Activated CD4-positive, alpha-beta T cell treated with anti-CD3 and anti-CD28 coated beads for 36 hours (primary cell): ENCODE measurements at regions not wholly inside any gene's neighbourhood (a gene's known extent, or its start where the extent isn't known, plus 50 kb on each side); places are given as distances from the start of the nearest gene placed in this dataset.
"Not testable (repeated sequence)": the region's sequence is repeated elsewhere in the genome, so short reads cannot be mapped to it uniquely, and the experiment has no call there.

ENCODE experiments used
- ATAC-seq: fragments of 200-7000 bp; cut with Tn5 transposase; one replicate; pipeline ENCODE4 v1.10.0; 2021; ENCODE audit warnings: mild to moderate bottlenecking, moderate library complexity
- CTCF ChIA-PET: fragments of 350-600 bp; sonication (Branson Sonifier 250); formaldehyde crosslinking; loops from one replicate; lab custom pipeline; 2021; ENCODE audit warnings: antibody characterized with exemption; lab: Charles Lee
- POLR2A ChIA-PET: fragments of 350-600 bp; sonication (Branson Sonifier 250); formaldehyde crosslinking; loops from one replicate; lab custom pipeline; 2021; ENCODE audit warnings: antibody characterized with exemption, inconsistent platforms; lab: Charles Lee
- DNase-seq: peaks from one replicate; pipeline ENCODE4 v3.0.0-alpha.2; 2020
- H3K27ac Mint-ChIP-seq: one replicate; pipeline ENCODE4 v1.8.0; 2021; ENCODE audit warnings: mixed read lengths
- H3K27me3 Mint-ChIP-seq: one replicate; pipeline ENCODE4 v1.8.0; 2021; ENCODE audit warnings: mixed read lengths
- H3K36me3 Mint-ChIP-seq: one replicate; pipeline ENCODE4 v1.8.0; 2021; ENCODE audit warnings: low read depth, mixed read lengths
- H3K4me1 Mint-ChIP-seq: one replicate; pipeline ENCODE4 v1.8.0; 2021; ENCODE audit warnings: mixed read lengths
- H3K4me3 Mint-ChIP-seq: one replicate; pipeline ENCODE4 v1.8.0; 2021; ENCODE audit warnings: mild to moderate bottlenecking, moderate library complexity, mixed read lengths
- H3K9me3 Mint-ChIP-seq: one replicate; pipeline ENCODE4 v1.8.0; 2021; ENCODE audit warnings: low read depth, mixed read lengths
- intact Hi-C, 2 experiments: fragments of 100-400 bp; cut with DNase I in 1 of 2; cut with micrococcal nuclease in 1 of 2; formaldehyde crosslinking; loops; one replicate each; pipeline versions ENCODE4 v1.14.2 to v1.15.1; 2022 to 2024; cut with DNase I, micrococcal nuclease

- H3K4me1 Mint-ChIP-seq, H3K4me3 Mint-ChIP-seq, H3K27ac Mint-ChIP-seq, POLR2A ChIA-PET, ATAC-seq, DNase-seq, H3K27me3 Mint-ChIP-seq, intact Hi-C loops, CTCF ChIA-PET: not testable (repeated sequence)
- H3K36me3 Mint-ChIP-seq: peaks cover 24% of the 10 kb centered on the region
- peaks cover 23% of the 10 kb centered on the region for H3K9me3 Mint-ChIP-seq
These were observed 126.7 kb downstream of the PJA2 start for GRCh38 chr5:109283086-109283485.

- CTCF ChIA-PET: interaction anchor here (0.6 kb wide), 1 partner anchor 200 kb away, joined by 3 read pairs; no protein-coding TSS in a partner anchor
These were observed 128.6 kb downstream of the PJA2 start for GRCh38 chr5:109281136-109281690.

GRCh38 chr5:109278141-109278540 is 131.6 kb downstream of the PJA2 start:
- no peak for ATAC-seq
- CTCF ChIA-PET: no interaction called here
- Mint-ChIP-seq H3K9me3 (no peaks in the 10 kb centered on the region), H3K27ac (no peak overlapping the region), H3K4me1 (no peaks in the 10 kb centered on the region), H3K4me3 (no peak overlapping the region), H3K27me3 (no peaks in the 10 kb centered on the region), H3K36me3 (peaks cover 2% of the 10 kb centered on the region)
- POLR2A ChIA-PET: no interaction called here
- intact Hi-C loops: no loop called here
- no peak for DNase-seq

More at GRCh38 chr5:109281136-109281690, 128.6 kb downstream of the PJA2 start:
- no peaks in the 10 kb centered on the region for H3K27me3 Mint-ChIP-seq
- H3K9me3 Mint-ChIP-seq: peaks cover 16% of the 10 kb centered on the region
- H3K4me1 Mint-ChIP-seq: no peaks in the 10 kb centered on the region
- no peak overlapping the region for H3K27ac Mint-ChIP-seq
- no peak overlapping the region for H3K4me3 Mint-ChIP-seq
- ATAC-seq: no peak
- POLR2A ChIA-PET: no interaction called here
- no peak for DNase-seq
- intact Hi-C loops: no loop called here
- H3K36me3 Mint-ChIP-seq: peaks cover 19% of the 10 kb centered on the region

- Mint-ChIP-seq H3K27me3 (no peaks in the 10 kb centered on the region), H3K9me3 (peaks cover 4% of the 10 kb centered on the region), H3K36me3 (peaks cover 8% of the 10 kb centered on the region), H3K4me3 (no peak overlapping the region), H3K27ac (no peak overlapping the region), H3K4me1 (no peaks in the 10 kb centered on the region)
- ATAC-seq: no peak
- ChIA-PET CTCF (no interaction called here), POLR2A (no interaction called here)
- DNase-seq: no peak
- intact Hi-C loops: no loop called here
These were observed 133.9 kb downstream of the PJA2 start for GRCh38 chr5:109275919-109276318.

DNA sequence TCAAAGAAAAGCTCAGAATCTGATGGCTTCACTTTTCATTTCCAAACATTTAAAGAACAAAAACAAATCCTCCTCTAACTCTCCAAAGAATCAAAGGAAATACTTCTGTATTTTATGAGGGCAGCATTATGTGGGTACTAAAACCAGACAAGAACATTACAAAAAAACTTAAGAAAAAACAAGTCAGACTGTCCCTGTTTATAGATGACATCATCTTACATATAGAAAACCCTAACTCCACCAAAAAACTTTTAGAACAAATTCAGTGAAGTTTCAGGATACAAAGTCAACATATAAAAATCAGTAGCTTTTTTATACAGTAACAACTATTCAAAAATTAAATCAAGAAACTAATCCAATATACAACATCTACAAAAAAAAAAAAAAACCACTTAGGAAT is 136.2 kb downstream of the PJA2 start:
- ChIA-PET CTCF (no interaction called here), POLR2A (no interaction called here)
- no peaks in the 10 kb centered on the region for H3K27me3 Mint-ChIP-seq
- no peak overlapping the region for H3K4me3 Mint-ChIP-seq
- no peaks in the 10 kb centered on the region for H3K4me1 Mint-ChIP-seq
- H3K36me3 Mint-ChIP-seq: peaks cover 8% of the 10 kb centered on the region
- ATAC-seq (no peak), DNase-seq (no peak)
- H3K9me3 Mint-ChIP-seq: peaks cover 6% of the 10 kb centered on the region
- intact Hi-C loops: no loop called here
- H3K27ac Mint-ChIP-seq: no peak overlapping the region

DNA sequence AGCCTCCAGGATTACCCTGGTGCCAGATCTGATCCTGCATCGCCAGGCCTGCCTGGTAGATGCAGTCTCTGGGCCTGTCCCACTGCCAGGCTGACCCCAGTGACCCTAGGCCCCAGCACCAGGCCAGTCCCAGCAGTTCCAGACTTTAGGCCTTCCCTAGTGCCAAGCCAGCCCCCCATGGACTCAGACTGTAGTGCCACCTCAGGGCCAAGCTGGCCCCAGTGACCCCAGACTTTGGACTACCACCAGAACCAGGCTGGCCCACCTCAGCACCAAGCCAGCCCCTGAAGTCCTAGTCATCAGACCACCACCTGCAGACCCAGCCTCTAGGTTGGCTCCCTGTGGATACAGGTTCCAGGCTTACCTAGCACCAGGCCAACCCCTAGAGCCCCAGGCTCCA is 142.5 kb downstream of the PJA2 start:
- ChIA-PET POLR2A (no interaction called here), CTCF (no interaction called here)
- DNase-seq (no peak), ATAC-seq (no peak)
- Mint-ChIP-seq H3K36me3 (peaks cover 5% of the 10 kb centered on the region), H3K4me1 (no peaks in the 10 kb centered on the region), H3K27me3 (no peaks in the 10 kb centered on the region), H3K9me3 (peaks cover 8% of the 10 kb centered on the region), H3K27ac (no peak overlapping the region), H3K4me3 (no peak overlapping the region)
- intact Hi-C loops: no loop called here

DNA sequence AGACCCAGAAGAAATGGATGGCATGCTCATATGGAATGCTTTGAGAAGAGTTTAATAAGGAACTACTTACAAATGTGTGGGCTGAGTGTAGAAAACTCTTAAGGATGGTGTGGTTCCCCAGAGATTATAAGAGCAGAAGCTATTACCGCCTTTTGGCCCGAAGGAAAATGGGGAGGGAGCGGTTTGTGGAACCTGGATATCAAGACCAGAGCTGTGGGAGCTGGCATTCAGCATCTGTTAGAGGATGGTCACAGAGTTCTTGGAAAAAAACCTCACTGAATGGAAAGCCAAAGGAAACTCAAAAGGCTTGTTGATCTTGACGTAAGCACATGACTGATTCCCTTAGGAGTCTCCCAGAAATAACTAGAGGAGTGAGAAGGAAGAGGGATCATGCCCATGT is 151.0 kb downstream of the PJA2 start:
- peaks cover 1% of the 10 kb centered on the region for H3K36me3 Mint-ChIP-seq
- no peaks in the 10 kb centered on the region for H3K27me3 Mint-ChIP-seq
- DNase-seq (no peak), ATAC-seq (no peak)
- H3K27ac Mint-ChIP-seq: no peak overlapping the region
- H3K4me1 Mint-ChIP-seq: no peaks in the 10 kb centered on the region
- H3K4me3 Mint-ChIP-seq: no peak overlapping the region
- peaks cover 3% of the 10 kb centered on the region for H3K9me3 Mint-ChIP-seq
- intact Hi-C loops: no loop called here
- POLR2A ChIA-PET: no interaction called here
- CTCF ChIA-PET: no interaction called here

DNA sequence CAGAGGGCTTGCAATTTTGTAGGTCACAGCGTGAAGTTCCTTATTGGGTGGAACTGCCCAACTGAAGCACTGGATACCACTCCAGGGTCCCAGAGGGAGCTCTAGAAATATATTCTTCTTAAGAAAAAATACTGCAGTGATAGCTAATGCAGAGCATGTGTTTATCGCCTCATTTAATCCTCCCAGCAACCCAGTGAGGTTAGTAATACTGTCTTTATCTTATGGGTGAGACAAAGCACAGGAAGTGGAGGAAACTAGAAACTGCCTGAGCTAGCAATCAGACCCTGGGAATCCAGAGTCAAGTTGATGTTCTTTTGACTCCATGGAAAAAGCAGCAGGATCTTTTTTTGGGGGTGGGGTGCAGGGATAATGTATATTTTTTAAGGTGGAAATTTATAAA is 153.3 kb downstream of the PJA2 start:
- no peak overlapping the region for H3K4me3 Mint-ChIP-seq
- H3K27me3 Mint-ChIP-seq: no peaks in the 10 kb centered on the region
- intact Hi-C loops: no loop called here
- H3K36me3 Mint-ChIP-seq: peaks cover 1% of the 10 kb centered on the region
- no peak overlapping the region for H3K27ac Mint-ChIP-seq
- H3K9me3 Mint-ChIP-seq: peaks cover 3% of the 10 kb centered on the region
- ATAC-seq: no peak
- H3K4me1 Mint-ChIP-seq: no peaks in the 10 kb centered on the region
- ChIA-PET CTCF (interaction anchor here (1.1 kb wide), 1 partner anchor 33 kb away, joined by 3 read pairs; no protein-coding TSS in a partner anchor), POLR2A (no interaction called here)
- DNase-seq: no peak

- CTCF ChIA-PET: interaction anchor here (0.6 kb wide), 2 partner anchors 66 to 279 kb away, joined by 3 read pairs; no protein-coding TSS in a partner anchor
- ATAC-seq (no peak), DNase-seq (no peak)
- Mint-ChIP-seq H3K36me3 (peaks cover 1% of the 10 kb centered on the region), H3K4me3 (no peak overlapping the region), H3K27me3 (no peaks in the 10 kb centered on the region), H3K9me3 (peaks cover 3% of the 10 kb centered on the region), H3K4me1 (no peaks in the 10 kb centered on the region), H3K27ac (no peak overlapping the region)
- intact Hi-C loops: no loop called here
- POLR2A ChIA-PET: interaction anchor here (0.6 kb wide), 1 partner anchor 83 kb away, joined by 4 read pairs; no protein-coding TSS in a partner anchor
These were observed 155.3 kb downstream of the PJA2 start for GRCh38 chr5:109254511-109254910.

DNA sequence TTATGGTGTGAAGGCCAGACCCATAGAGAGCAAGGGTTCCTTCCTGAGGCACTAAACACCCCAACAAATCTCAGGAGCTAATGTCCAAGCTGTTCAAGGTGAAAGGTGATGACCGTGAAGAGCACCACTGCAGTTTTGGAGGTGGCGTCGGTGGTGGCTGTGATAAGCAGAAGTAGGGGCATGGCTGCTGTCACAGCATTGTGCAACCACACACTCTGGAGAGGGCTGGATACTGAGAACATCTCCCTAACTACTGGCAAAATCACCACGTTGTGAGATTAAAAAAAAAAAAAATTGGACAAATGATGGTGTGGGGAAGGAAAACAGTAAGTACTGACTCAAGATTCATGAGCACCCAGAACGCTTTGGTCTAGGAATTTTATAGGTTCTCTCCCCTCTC is 156.5 kb downstream of the PJA2 start:
- ATAC-seq (no peak), DNase-seq (no peak)
- ChIA-PET CTCF (no interaction called here), POLR2A (no interaction called here)
- no peaks in the 10 kb centered on the region for H3K9me3 Mint-ChIP-seq
- no peaks in the 10 kb centered on the region for H3K27me3 Mint-ChIP-seq
- H3K4me1 Mint-ChIP-seq: no peaks in the 10 kb centered on the region
- H3K36me3 Mint-ChIP-seq: peaks cover 1% of the 10 kb centered on the region
- H3K27ac Mint-ChIP-seq: no peak overlapping the region
- H3K4me3 Mint-ChIP-seq: no peak overlapping the region
- intact Hi-C loops: no loop called here

DNA sequence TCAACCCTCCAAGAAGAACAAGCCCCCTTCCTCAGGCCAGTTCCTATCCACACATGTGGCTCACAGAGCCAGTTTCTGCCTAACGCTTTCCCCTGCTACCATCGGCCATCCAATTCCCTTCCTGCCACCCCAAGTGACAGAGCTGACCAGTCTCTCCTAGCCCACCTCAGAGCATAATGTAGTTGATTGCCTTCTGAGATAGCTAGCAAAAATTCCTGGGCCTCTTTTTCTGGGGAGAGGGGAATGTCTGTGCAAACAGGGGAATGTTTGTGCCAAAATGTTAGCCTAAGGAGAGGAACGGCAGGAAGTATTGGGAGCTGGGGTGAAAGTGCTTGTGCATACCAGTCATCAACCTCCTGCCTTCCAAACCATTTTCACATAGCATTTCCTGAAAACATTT is 157.0 kb downstream of the PJA2 start:
- H3K4me3 Mint-ChIP-seq: no peak overlapping the region
- ATAC-seq (no peak), DNase-seq (no peak)
- H3K36me3 Mint-ChIP-seq: peaks cover under 1% of the 10 kb centered on the region
- intact Hi-C loops: no loop called here
- H3K4me1 Mint-ChIP-seq: no peaks in the 10 kb centered on the region
- no peaks in the 10 kb centered on the region for H3K9me3 Mint-ChIP-seq
- ChIA-PET CTCF (no interaction called here), POLR2A (no interaction called here)
- H3K27ac Mint-ChIP-seq: no peak overlapping the region
- H3K27me3 Mint-ChIP-seq: no peaks in the 10 kb centered on the region

DNA sequence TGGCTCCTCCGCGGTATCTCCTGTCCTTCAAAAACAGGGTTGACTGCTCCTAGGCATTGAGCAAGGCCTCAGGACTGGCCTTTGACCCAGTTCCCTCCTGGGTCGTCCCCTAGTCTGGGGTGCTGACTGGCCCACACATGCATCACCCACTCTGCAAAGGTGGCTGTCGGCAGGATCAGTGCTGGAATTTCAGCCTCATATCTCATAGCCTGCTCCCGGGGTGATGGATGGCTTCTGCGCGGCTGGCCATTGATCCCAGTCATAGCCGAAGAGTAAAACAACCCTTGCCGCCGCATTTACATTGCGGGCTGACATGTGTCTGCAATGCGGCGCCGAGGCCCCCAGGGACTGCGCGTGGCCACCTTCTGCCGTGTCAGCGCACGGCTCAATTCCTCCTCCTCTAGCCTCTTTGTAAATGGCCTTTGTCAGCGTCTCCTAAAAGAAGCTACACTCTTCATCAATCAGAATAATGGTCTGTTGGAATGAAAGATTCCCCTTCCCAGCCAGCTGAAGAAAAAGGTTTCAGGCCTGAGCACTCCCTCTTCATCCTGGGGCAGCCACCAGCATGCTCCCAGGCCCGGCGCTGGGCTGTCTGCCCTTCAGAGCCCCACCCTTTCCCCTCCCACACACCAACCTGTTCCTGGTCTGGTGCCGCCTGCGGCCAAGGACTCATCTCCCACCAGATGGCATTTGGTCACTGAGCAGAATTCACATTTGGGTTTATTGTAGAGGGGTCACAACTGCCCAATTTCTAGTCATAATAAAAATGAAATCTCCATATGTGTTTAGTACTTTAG is 159.0 kb downstream of the PJA2 start:
- DNase-seq (no peak), ATAC-seq (no peak)
- no peak overlapping the region for H3K27ac Mint-ChIP-seq
- CTCF ChIA-PET: no interaction called here
- POLR2A ChIA-PET: no interaction called here
- H3K4me3 Mint-ChIP-seq: no peak overlapping the region
- intact Hi-C loops: no loop called here
- H3K36me3 Mint-ChIP-seq: peaks cover 11% of the 10 kb centered on the region
- no peaks in the 10 kb centered on the region for H3K4me1 Mint-ChIP-seq
- peaks cover 2% of the 10 kb centered on the region for H3K27me3 Mint-ChIP-seq
- peaks cover 12% of the 10 kb centered on the region for H3K9me3 Mint-ChIP-seq
